HG03175 (cell line): ENCODE measurements at regions not wholly inside any gene's neighbourhood (a gene's known extent, or its start where the extent isn't known, plus 50 kb on each side); places are given as distances from the start of the nearest gene placed in this dataset.

Experiments
- ATAC-seq: cut with Tn5 transposase; IDR thresholded peaks from one replicate; pipeline ENCODE4 v1.9.1; 2021; ENCODE audit warnings: mild to moderate bottlenecking, moderate library complexity; ENCODE audit not compliant: unreplicated experiment

- no peak for ATAC-seq
These were observed 399.2 kb downstream of the NLGN4X start for GRCh38 chrX:5829469-5829868.

GRCh38 chrX:5829060-5829459 lies 399.6 kb downstream of the NLGN4X start:
- ATAC-seq, result no peak

- ATAC-seq, result no peak
These were observed 404.8 kb downstream of the NLGN4X start for GRCh38 chrX:5823903-5824302.

- ATAC-seq, result no peak
These were observed 418.0 kb downstream of the NLGN4X start for GRCh38 chrX:5810636-5811035.

GRCh38 chrX:5807181-5807580 lies 421.5 kb downstream of the NLGN4X start:
- no peak for ATAC-seq

- ATAC-seq, result no peak
These were observed 426.3 kb downstream of the NLGN4X start for GRCh38 chrX:5802391-5802790.

GRCh38 chrX:5791721-5792120 lies 436.9 kb downstream of the NLGN4X start:
- no peak for ATAC-seq

- no peak for ATAC-seq
These were observed 439.8 kb downstream of the NLGN4X start for GRCh38 chrX:5788910-5789309.

- ATAC-seq, result no peak
These were observed 447.8 kb downstream of the NLGN4X start for GRCh38 chrX:5780821-5781220.

GRCh38 chrX:5775846-5776430 lies 452.7 kb downstream of the NLGN4X start:
- no peak for ATAC-seq

GRCh38 chrX:5774446-5774845 lies 454.2 kb downstream of the NLGN4X start:
- no peak for ATAC-seq

GRCh38 chrX:5771441-5771840 lies 457.2 kb downstream of the NLGN4X start:
- ATAC-seq, result no peak

GRCh38 chrX:5756616-5757015 lies 472.1 kb downstream of the NLGN4X start:
- no peak for ATAC-seq

- no peak for ATAC-seq
These were observed 475.4 kb downstream of the NLGN4X start for GRCh38 chrX:5753291-5753690.

GRCh38 chrX:5752831-5753230 lies 475.8 kb downstream of the NLGN4X start:
- ATAC-seq, result no peak

GRCh38 chrX:5748586-5749150 lies 480.0 kb downstream of the NLGN4X start:
- no peak for ATAC-seq

- no peak for ATAC-seq
These were observed 482.4 kb downstream of the NLGN4X start for GRCh38 chrX:5746231-5746630.

GRCh38 chrX:5733501-5733900 lies 495.2 kb downstream of the NLGN4X start:
- no peak for ATAC-seq

GRCh38 chrX:5730556-5730955 lies 498.1 kb downstream of the NLGN4X start:
- no peak for ATAC-seq

GRCh38 chrX:5726224-5726623 lies 502.4 kb downstream of the NLGN4X start:
- ATAC-seq, result no peak

GRCh38 chrX:5724123-5724522 lies 504.5 kb downstream of the NLGN4X start:
- ATAC-seq, result no peak

GRCh38 chrX:5718651-5719050 lies 510.0 kb downstream of the NLGN4X start:
- ATAC-seq, result no peak

GRCh38 chrX:5716666-5717065 lies 512.0 kb downstream of the NLGN4X start:
- no peak for ATAC-seq
